GM19240 (cell line): ENCODE measurements at regions not wholly inside any gene's neighbourhood (a gene's known extent, or its start where the extent isn't known, plus 50 kb on each side); places are given as distances from the start of the nearest gene placed in this dataset.
"Not testable (repeated sequence)": the region's sequence is repeated elsewhere in the genome, so short reads cannot be mapped to it uniquely, and the experiment has no call there.

ENCODE experiments used
- DNase-seq: peaks from one replicate; pipeline ENCODE4 v3.0.0; 2011; ENCODE audit warnings: low spot score; ENCODE audit not compliant: insufficient read length

DNA sequence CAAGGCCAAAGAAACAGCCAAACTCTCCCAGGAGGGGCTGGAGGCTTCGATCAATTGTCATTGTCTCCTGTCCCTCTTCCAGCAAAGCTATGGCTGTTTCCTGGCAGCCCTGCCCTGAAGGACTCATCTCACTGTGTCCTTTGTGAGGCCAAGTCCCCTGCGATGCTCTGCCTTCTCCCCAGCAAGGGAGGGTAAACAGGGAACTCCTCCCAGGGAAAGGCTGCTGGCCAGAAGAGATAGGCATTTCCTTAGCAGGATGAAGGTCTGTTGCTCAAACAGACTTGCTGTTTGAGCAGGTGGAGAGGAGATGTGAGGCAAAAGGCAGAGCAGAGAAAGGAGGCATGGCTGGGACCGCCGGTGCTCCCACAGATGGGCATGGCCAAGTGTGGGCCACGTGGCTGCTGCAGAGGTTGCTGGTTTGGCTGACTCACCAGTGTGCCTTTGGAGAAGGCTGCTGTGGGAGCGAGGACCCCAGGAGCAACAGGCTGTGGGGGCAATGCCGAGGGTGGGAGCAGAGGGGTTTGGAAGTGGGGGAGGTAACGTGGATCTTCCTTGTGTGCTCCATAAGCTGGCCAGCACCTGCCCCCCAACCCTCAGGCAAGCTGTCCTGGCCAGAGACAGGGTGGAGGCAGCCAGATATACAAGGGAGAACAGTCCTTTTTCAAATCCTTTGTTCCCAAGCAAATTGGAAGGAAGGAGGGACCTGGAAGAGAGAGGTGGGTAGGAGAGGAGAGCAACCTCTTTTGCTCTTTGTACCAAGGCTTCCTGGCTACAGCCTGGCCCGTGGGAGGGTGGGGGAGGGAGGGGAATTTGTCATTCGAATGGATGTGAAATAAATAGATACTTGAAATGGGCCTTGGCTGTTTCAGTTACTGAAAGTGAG is 449.8 kb downstream of the SIPA1L2 start:
- DNase-seq: no peak

DNA sequence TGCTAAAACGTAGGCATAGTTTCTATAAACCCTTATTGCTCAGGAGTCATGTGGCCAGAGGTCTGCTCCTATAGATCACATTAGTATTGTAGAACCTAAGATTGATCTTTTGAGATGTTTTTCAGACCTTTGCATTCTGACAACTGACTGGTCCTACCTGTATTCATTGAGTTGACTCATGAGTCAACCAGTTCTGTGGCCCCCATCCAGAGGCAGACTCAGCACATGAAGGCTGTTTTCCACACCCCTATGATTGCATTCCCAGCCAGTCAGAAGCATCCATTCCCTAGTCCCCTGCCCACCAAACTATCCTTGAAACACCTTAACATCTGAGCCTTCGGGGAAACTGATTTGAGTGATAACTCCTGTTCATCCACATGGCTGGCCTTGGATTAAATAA is 451.7 kb downstream of the SIPA1L2 start:
- DNase-seq: no peak

DNA sequence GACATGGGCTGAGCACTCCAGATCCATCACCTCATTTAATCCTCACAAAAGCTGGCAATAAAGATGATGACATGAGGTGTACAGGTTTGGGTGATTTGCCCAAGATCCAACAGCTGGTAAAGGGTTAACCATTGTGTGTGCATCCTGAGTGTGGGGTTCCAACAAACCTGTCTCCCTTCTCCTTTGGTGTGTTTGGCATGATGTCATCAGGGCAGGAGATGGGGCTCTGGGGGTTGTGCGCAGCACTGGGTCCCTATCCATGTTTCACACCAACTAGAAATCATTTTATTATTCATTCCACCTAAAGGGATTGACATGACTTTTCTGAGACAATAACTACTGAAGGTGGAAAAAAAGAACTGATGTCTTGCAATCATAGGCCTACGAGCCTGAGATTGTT is 452.5 kb downstream of the SIPA1L2 start:
- no peak for DNase-seq

DNA sequence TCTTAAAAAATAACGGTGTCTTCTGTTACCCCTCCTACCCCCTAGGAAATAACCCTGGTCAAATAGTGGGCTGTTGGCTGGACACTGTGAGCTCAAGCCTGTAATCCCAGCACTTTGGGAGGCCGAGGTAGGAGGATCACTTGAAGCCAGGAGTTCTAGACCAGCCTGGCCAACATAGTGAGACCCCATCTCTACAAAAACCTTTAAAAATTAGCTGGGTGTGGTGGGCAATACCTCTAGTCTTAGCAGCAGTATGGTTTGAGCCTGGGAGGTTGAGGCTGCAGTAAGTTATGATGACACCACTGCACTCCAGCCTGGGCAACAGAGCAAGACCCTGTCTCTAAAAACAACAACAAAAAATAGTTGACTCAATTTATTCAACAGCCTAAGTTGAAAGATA is 453.7 kb downstream of the SIPA1L2 start:
- DNase-seq: no peak

DNA sequence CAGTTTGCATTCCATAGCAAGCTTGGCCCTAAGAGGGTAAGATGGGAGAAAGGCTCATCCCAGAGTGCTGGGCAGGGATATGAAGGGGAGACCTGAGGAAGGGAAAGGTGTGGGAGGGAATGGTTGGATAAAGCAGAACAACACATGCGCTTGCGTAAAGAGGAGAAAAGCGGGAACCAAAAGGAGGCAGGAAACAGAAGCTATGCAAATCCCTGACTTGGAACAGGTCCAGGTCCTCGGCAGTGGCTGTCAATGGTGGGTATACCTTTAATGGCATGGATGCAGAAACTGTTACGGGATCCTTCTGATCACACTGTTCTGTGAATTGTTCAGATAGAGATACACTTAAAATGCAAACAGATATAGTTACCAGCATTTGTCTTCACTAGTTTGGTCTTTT is 455.6 kb downstream of the SIPA1L2 start:
- DNase-seq: no peak

DNA sequence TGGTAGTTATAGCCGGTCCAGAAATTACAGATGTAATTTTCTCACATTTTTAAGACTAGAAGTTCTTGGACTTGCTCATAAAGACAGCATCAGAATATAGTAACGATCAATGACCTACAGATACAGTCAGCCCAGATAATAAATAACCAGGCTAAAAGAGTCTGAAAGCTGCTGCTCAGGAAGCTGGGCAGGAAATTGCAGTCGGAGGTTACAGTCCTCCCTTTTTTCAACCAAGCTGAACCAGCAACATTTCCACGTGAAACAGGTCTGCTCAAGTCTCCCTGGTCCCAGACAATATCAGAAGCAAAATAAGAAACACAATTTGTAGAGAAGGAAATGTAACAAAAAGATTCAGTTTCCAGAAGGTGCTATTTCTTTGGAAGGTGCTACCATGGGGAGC is 457.4 kb downstream of the SIPA1L2 start:
- no peak for DNase-seq

DNA sequence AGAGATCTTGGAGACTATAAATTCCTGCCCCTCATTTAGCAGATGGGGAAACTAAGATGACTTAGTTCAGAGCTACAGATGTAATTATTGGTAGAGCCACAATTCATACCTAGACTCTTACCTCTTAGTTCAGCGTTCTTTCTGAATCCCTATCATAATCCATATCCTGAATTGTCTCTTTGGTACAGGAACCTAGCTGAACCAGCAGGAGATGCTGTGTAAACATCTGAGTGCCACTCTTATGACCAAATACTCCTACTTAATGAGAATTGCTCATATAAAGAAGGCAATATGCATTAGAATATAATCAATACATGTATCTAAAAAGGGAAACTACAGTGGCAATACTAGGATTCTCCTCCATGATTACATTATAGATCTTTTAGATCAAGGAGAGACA is 459.0 kb downstream of the SIPA1L2 start:
- no peak for DNase-seq

DNA sequence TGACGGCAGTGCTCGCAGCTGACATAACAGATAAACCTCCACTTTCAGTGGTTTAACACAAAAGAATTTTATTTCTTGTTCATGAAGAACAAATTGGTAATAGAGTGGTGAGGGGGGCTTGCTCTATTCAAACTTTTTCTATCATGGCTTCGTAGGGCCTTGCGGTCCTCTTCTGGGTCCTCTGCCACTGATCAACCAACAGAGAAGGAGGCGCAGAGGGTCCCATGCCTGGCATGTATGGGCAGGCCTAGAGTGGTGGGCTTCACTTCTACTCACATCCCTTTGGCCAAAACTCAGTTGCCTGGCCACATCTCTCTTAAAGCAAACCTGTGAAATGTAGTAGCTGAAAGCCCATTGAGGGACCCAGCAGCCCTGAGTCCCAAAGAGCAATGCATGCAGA is 460.5 kb downstream of the SIPA1L2 start:
- no peak for DNase-seq

DNA sequence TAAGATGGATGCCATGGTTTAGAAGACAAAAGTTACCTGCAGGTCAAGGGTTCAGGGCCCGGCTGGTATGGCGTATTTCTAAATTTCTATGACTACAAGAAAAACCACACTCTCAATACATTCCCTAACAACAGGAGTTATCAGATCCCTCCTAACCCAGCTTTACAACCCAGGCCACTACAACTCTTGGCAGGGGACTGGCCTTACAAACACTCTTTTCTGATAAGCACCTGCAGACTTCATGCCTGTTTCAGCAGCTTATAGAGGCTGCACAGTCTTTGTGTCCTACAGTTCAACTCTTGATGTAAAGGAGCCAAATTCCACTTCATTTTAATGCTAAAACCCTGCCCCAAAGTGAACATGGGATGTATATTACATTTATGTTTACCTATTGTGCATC is 461.4 kb downstream of the SIPA1L2 start:
- DNase-seq: no peak

DNA sequence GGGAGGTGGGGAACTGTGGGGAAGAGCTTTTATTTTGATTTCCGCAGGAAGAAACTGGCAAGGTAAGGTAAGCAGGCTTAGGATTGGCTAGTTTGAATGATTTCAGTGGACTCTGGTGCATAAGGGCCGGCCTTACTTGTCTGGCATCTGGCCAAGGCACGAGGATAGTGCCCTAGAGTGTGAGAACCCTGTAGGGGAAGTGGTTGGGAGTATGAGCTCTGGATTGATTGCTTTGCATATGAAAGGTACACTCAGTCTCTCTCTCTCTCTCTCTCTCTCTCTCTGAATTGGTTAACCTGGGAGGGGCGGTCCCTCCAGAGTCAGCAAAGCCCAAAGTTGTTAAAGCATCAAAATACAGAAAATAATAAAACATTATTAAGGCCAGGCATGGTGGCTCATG is 463.0 kb downstream of the SIPA1L2 start:
- no peak for DNase-seq

DNA sequence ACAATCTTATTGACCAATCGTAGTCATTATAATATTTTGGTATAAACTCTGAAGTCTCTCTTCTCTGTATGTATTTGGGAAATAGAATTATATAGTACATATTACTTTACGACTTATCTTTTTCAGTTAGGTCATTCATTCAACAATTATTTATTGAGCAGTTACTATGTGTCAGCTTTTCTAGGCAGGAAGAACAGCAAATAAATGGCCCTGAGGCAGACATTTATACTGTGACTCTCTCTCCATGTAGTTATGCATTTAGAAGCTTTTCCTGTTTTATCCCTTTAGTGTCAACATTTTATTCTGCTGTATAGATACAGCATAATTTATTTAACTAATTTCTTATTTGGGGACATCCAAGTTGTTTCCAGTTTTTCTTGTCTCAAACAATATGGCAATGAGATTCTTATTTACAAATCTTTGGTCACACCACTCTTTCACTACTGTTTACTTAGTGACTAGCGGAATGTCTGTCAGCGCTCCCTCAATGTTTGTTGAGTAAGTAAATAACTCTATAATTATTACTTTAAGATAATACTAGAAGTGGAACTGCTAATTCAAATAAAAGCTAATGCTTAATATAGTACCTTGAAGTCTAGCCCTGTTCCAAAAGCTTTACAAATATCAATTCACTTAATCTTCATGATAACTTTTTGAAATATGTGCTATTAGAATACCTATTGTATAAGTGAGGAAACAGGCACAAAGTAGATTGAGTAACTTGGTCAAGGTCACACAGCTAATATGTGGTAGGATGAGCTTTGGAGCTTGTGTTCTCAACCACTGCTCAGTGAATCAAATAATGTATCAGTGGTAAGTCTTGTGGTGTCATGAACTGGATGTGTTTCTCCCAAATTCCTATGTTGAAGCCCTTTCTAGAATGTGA is 465.6 kb downstream of the SIPA1L2 start:
- DNase-seq: no peak

DNA sequence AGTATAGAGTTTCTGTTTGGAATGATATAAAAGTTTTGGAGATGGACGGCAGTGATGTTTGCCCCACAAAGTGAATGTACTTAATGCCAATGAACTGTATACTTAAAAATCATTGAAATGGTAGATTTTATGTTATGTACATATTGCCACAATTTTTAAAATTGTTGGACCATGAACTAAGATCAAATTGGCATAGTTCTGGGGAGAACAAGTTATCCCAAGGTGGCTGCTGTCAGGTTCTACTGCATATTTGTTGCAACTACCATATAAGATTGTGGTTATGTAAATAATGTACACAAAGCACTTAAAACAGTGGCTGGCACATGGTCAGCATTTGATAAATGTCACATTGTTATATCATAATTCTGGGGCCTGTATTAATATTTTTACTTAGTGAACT is 466.4 kb downstream of the SIPA1L2 start:
- DNase-seq: no peak

DNA sequence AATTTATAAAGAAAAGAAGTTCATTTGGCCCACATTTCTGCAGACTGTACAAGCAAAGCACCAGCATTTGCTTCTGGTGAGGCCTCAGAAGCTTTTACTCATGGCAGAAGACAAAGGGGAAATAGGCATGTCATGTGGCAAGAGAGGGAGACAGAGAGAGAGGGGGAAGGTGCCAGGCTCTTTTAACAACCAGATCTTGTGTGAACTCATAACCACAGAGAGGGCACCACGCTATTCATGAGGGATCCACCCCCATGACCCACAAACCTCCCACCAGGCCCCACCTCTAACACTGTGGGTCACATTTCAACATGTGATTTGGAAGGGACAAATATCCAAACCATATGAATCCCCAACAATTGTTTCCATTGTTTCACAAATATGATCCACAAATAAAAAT is 467.9 kb downstream of the SIPA1L2 start:
- no peak for DNase-seq

DNA sequence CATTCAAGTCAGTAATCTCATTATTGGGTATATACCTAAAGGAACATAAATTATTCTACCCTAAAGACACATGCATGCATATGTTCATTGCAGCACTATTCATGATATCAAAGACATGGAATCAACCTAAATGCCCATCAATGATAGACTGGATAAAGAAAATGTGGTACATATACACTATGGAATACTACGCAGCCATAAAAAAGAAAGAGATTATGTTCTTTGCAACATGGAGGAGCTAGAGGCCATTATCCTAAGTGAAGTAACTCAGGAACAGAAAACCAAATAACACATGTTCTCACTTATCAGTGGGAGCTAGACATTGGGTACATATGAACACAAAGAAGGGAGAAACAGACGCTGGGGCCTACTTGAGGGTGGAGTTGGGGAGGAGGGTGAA is 471.4 kb downstream of the SIPA1L2 start:
- not testable (repeated sequence) for DNase-seq

DNA sequence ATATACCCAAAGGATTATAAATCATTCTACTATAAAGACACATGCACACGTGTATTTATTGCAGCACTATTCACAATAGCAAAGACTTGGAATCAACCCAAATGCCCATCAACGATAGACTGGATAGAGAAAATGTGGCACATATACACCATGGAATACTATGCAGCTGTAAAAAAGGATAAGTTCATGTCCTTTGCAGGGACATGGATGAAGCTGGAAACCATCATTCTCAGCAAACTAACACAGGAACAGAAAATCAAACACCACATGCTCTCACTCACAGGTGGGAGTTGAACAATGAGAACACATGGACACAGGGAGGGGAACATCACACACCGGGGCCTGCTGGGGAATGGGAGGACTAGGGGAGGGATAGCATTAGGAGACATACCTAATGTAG is 473.9 kb downstream of the SIPA1L2 start:
- not testable (repeated sequence) for DNase-seq

DNA sequence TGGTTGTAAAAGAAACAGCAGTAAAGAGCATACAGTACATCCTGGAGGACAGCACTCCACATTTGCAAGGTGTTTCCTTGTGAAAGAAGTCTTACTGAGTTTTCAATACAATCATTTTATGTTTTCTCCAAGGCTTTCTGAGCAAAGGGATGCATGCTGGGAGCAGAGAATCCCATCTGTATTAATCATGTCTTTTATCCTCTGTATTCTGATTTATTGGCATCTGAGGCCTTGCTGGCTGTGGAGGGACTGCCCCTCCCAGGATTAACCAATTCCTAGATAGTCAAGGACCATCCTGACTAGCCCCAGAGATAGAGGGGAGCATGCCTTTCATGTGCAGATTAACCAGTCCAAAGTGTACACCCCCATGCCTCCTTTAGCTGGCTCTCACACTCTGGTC is 476.3 kb downstream of the SIPA1L2 start:
- no peak for DNase-seq

DNA sequence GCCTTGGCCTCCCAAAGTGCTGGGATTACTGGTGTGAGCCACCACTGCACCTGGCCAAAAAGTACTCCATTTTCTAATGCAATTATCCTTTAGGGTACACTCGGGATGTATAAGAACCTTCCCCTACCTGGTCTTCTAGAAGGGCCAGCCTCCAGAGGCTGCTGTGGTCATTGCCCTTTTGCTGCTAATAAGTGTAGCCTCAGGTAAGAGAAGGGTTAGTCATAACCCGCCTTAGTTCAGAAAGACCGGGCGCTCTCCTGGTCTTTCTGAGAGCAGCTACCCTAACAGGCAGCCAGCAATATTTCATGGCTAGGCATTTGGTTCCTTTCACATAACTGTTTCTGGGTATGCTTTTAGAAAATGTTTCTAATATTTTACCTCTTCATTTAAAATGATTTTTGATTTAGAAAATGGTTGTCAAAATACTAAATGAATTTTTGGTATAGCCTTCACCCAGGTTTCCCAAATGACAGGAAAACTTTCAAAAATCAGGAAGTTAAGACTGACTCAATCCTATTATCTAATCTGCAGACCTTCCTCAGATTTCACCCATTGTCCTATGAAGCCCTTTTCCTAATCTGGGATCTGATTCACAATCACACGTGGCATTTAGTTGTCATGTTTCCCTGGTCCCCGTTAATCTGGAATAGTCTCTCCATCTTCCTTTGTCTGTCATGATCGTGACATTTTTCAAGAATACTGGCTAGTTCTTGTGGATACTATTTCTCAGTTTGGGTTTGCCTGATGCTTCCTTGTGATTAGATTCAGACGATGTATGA is 479.0 kb downstream of the SIPA1L2 start:
- no peak for DNase-seq

DNA sequence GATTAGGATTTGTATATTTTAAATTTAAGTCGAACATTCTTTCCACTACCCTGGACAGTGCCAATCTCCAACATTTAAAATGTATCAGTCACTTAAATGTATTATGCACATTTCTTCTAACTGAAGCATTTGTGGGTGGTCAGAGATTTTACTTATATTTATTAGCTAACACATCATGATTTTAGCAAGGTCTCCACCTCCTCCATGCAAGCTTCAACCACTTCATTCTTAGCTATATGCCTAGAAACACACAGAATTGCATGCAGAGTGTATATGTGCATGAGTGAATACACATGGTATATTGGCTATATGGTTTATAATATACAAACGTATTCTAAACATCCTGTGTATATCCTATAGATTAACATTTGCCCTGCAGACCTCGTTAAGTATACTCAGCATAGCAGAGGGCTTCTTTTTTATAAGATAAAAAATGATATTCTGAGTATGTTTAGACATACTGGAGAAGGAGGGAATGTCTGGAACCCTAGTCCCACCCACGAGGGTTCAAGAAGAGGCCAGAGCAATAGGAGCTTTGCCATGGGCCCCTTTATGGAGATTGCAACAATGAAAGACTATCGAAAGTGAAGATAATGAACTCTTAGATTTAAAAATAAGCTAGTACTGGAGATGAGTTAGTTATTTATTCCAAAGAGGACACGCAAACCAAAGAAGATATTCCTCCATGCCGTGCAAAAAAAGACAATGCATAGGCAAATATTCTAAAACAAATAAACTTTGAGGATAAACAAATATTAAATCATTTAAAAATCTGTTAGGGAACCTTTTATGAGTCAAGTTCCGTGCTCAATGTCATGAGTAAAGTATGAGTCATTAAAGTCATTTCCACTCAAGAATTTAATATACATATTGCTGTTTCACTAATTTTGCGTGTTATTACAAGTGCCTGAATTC is 480.4 kb downstream of the SIPA1L2 start:
- DNase-seq: no peak

DNA sequence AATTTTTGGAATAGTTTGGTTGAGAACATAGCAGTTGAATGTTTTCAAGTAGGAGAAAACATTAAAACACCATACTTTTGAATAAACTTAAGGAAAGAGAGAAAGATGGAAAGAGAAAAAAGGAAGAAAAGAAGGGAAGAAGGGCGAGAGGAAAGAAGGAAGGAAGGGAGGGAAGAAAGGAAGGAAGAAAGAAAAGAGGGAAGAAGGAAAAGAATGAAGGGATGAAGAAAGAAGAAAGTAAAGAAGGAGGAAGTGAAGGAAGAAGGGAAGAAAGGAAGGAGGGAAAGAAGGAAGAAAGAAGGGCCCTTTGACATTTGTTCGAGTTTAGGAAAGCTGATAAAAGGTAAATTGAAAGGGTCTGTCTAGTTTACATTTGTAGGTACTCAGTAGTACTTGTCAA is 482.7 kb downstream of the SIPA1L2 start:
- DNase-seq: no peak

DNA sequence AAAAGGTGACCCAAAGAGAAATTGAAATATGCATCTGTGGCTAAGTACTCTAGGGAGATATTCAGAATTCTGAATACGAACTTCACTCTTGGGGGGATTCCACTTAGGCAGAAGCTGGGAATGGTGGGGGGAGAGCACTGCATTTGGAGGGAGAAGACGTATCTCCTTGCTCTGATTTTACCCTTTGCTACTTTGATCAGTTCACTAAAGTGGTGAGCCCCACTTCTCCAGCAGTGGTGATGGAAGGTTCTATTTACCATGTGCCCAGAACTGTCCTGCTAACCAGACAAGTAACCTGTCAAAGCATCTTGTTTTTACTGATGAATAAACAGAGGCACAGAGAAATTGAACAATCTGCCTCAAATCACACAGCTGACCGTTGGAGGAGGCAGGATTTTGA is 483.4 kb downstream of the SIPA1L2 start:
- no peak for DNase-seq

DNA sequence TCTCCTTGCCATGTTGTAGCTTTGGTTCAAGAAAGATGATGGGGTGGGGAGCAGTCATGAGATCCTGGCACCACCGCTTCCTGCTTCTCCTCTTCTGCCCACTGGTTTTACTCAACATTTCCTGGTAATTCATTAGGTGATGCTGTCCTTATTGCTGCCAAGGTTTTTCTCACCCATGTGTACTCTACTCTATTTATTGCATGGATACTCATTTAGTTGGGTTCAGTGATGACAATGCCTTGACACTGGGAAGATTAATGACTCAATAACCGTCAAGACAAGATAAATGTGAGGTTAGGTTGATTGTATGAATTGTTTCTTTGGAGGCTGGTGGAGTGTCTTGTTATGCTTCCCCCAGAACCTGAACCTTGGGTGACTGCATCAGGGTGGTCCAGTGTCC is 484.2 kb downstream of the SIPA1L2 start:
- no peak for DNase-seq
